ENCODE measurements at regions not wholly inside any gene's neighbourhood (a gene's known extent, or its start where the extent isn't known, plus 50 kb on each side); places are given as distances from the start of the nearest gene placed in this dataset.

GRCh38 chr7:137081321-137082093 is 213.1 kb downstream of the CHRM2 start:
- Histone ChIP-seq H3K9me3 (no peaks in the 10 kb centered on the region), H3K36me3 (no peaks in the 10 kb centered on the region), H3K4me3 (no peak overlapping the region), H3K27me3 (no peaks in the 10 kb centered on the region), H3K4me1 (peaks cover 0 to 15% (median 0%) of the 10 kb centered on the region in 3 donors), H3K27ac (no peak overlapping the region)
- WGBS, 2 donors: 17 to 20% methylated on average over 2 of the region's 2 CpGs
- intact Hi-C loops (cut with DNase I): no loop called here
- TF ChIP-seq POLR2A (IDR thresholded peaks at IDR 0.05) (no peak), CTCF (IDR thresholded peaks at IDR 0.05) (no peak)
- DNase-seq: no peak

GRCh38 chr7:137080516-137081203 is 212.2 kb downstream of the CHRM2 start:
- intact Hi-C loops (cut with DNase I): no loop called here
- H3K36me3 ChIP-seq: no peaks in the 10 kb centered on the region
- no peak overlapping the region for H3K4me3 ChIP-seq
- H3K27ac ChIP-seq: no peak overlapping the region
- 45 to 55% methylated on average over 5 of the region's 5 CpGs for WGBS, 2 donors
- DNase-seq: no peak
- no peak for TF ChIP-seq POLR2A (IDR thresholded peaks at IDR 0.05)
- TF ChIP-seq CTCF (IDR thresholded peaks at IDR 0.05): no peak
- H3K9me3 ChIP-seq: no peaks in the 10 kb centered on the region
- peaks cover 0 to 15% (median 0%) of the 10 kb centered on the region in 3 donors for H3K4me1 ChIP-seq
- no peaks in the 10 kb centered on the region for H3K27me3 ChIP-seq

GRCh38 chr7:137078781-137079180 is 210.3 kb downstream of the CHRM2 start:
- WGBS, 2 donors: 45 to 46% methylated on average over 2 of the region's 2 CpGs
- Histone ChIP-seq H3K4me3 (no peak overlapping the region), H3K9me3 (no peaks in the 10 kb centered on the region), H3K27me3 (no peaks in the 10 kb centered on the region), H3K36me3 (no peaks in the 10 kb centered on the region), H3K27ac (no peak overlapping the region), H3K4me1 (peaks cover 0 to 15% (median 0%) of the 10 kb centered on the region in 3 donors)
- no peak for DNase-seq
- intact Hi-C loops (cut with DNase I): no loop called here
- no peak for TF ChIP-seq CTCF (IDR thresholded peaks at IDR 0.05)

GRCh38 chr7:137074391-137075030 is 206.1 kb downstream of the CHRM2 start:
- Histone ChIP-seq H3K9me3 (no peaks in the 10 kb centered on the region), H3K36me3 (no peaks in the 10 kb centered on the region), H3K4me1 (no peaks in the 10 kb centered on the region), H3K4me3 (no peak overlapping the region), H3K27ac (no peak overlapping the region), H3K27me3 (no peaks in the 10 kb centered on the region)
- no peak for DNase-seq
- 22 to 38% methylated on average over 2 of the region's 2 CpGs for WGBS, 2 donors
- intact Hi-C loops (cut with DNase I): no loop called here
- TF ChIP-seq CTCF (IDR thresholded peaks at IDR 0.05) (no peak), POLR2A (IDR thresholded peaks at IDR 0.05) (no peak)
